HepG2 (cell line): ENCODE measurements at regions not wholly inside any gene's neighbourhood (a gene's known extent, or its start where the extent isn't known, plus 50 kb on each side); places are given as distances from the start of the nearest gene placed in this dataset.

Experiments
- AGO2 ChIP-seq: fragments of 200-400 bp; formaldehyde crosslinking; optimal IDR thresholded peaks from 2 replicates; pipeline ENCODE3; 2017; ENCODE audit warnings: mild to moderate bottlenecking, low read depth, low read length, moderate library complexity
- ATF7 ChIP-seq, 2 experiments: fragments of 450-650 bp in 1 of 2; sonication (generic) in 1 of 2; formaldehyde crosslinking in 1 of 2; IDR thresholded peaks; 2 replicates each; pipeline versions ENCODE4 v1.4.0 to v1.6.1; 2016 to 2020; ENCODE audit warnings: antibody characterized with exemption in 1 of 2, mild to moderate bottlenecking in 1 of 2, missing genetic modification reagents in 1 of 2
- CHD4 ChIP-seq: fragments of 200-600 bp; sonication (generic); IDR thresholded peaks from 2 replicates; pipeline ENCODE4 v1.7.0; 2017; ENCODE audit warnings: mild to moderate bottlenecking, low read length, borderline replicate concordance
- DNMT1 ChIP-seq: sonication (generic); formaldehyde crosslinking; IDR thresholded peaks from 2 replicates; pipeline ENCODE4 v1.5.1; 2020; ENCODE audit warnings: mild to moderate bottlenecking, missing genetic modification reagents
- GZF1 ChIP-seq: sonication (generic); formaldehyde crosslinking; IDR thresholded peaks from 2 replicates; pipeline ENCODE4 v1.5.1; 2020; ENCODE audit warnings: mild to moderate bottlenecking, missing genetic modification reagents
- HIVEP1 ChIP-seq: sonication (generic); formaldehyde crosslinking; IDR thresholded peaks from 2 replicates; pipeline ENCODE4 v1.4.0; 2020; ENCODE audit warnings: mild to moderate bottlenecking, missing genetic modification reagents
- IKZF5 ChIP-seq: IDR thresholded peaks from 2 replicates; pipeline ENCODE4 v1.6.1; 2018; ENCODE audit warnings: missing genetic modification reagents, mild to moderate bottlenecking, missing compliant biosample characterization
- KAT7 ChIP-seq: IDR thresholded peaks from 2 replicates; pipeline ENCODE4 v1.6.1; 2018; ENCODE audit warnings: borderline replicate concordance, missing compliant biosample characterization
- MXD3 ChIP-seq: IDR thresholded peaks from 2 replicates; pipeline ENCODE4 v1.6.1; 2016; ENCODE audit warnings: mild to moderate bottlenecking, missing biosample characterization, missing genetic modification reagents
- NCOA5 ChIP-seq: sonication (generic); formaldehyde crosslinking; IDR thresholded peaks from 2 replicates; pipeline ENCODE4 v1.4.0; 2020; ENCODE audit warnings: missing genetic modification reagents
- NFRKB ChIP-seq: fragments of 450-650 bp; IDR thresholded peaks from 2 replicates; pipeline ENCODE4 v1.6.1; 2017
- PHF21A ChIP-seq: sonication (generic); formaldehyde crosslinking; IDR thresholded peaks from 2 replicates; pipeline ENCODE4 v1.5.0; 2020; ENCODE audit warnings: mild to moderate bottlenecking, missing genetic modification reagents
- RXRB ChIP-seq: IDR thresholded peaks from 2 replicates; pipeline ENCODE4 v1.6.1; 2016; ENCODE audit warnings: borderline replicate concordance, missing genetic modification reagents, missing compliant biosample characterization
- SKIL ChIP-seq: sonication (generic); formaldehyde crosslinking; IDR thresholded peaks from 2 replicates; pipeline ENCODE4 v1.8.0; 2022; ENCODE audit warnings: missing genetic modification reagents, mild to moderate bottlenecking, moderate library complexity, borderline replicate concordance
- ZBTB14 ChIP-seq: sonication (generic); formaldehyde crosslinking; IDR thresholded peaks from 2 replicates; pipeline ENCODE4 v1.4.0; 2020; ENCODE audit warnings: missing genetic modification reagents
- ZNF556 ChIP-seq: sonication (generic); formaldehyde crosslinking; IDR thresholded peaks from 2 replicates; pipeline ENCODE4 v1.4.0; 2020; ENCODE audit warnings: mild to moderate bottlenecking, missing genetic modification reagents, borderline replicate concordance
- ZNF747 ChIP-seq: sonication (generic); formaldehyde crosslinking; IDR thresholded peaks from 2 replicates; pipeline ENCODE4 v1.8.1; 2023; ENCODE audit warnings: missing genetic modification reagents, mild to moderate bottlenecking, borderline replicate concordance
- ZNF792 ChIP-seq: IDR thresholded peaks from 2 replicates; pipeline ENCODE4 v1.6.1; 2016
- TF ChIP-seq, protein P1 (sequence below): sonication (generic); formaldehyde crosslinking; conservative IDR thresholded peaks from 2 replicates; pipeline ENCODE4 v1.8.0; 2022; ENCODE audit warnings: mild to moderate bottlenecking, moderate library complexity, missing genetic modification reagents
- TF ChIP-seq, protein P2 (sequence below): sonication (generic); formaldehyde crosslinking; IDR thresholded peaks from 2 replicates; pipeline ENCODE4 v1.5.0; 2020; ENCODE audit warnings: mild to moderate bottlenecking, missing genetic modification reagents, borderline replicate concordance

- TF ChIP-seq ATF7 (IDR thresholded peaks at IDR 0.05) (no peak), ATF7 (CRISPR knock-in tag; IDR thresholded peaks at IDR 0.05) (0 out of 2 replicates have a peak, but pooled peaks have one; percentile 44), IKZF5 (CRISPR knock-in tag) (peak; percentile 76; the same call in 1 of the 2 replicates), SKIL (CRISPR knock-in tag) (peak; percentile 26; the same call in 1 of the 2 replicates), NCOA5 (CRISPR knock-in tag) (peak; percentile 95; the same call in 1 of the 2 replicates), HIVEP1 (CRISPR knock-in tag) (peak; percentile 78), ZNF556 (CRISPR knock-in tag) (no peak), KAT7 (CRISPR knock-in tag) (peak; percentile 98), PHF21A (CRISPR knock-in tag) (peak; percentile 34; the same call in 1 of the 2 replicates), ZNF792 (no peak), ZBTB14 (CRISPR knock-in tag) (peak; percentile 38; the same call in 1 of the 2 replicates), GZF1 (CRISPR knock-in tag) (peak; percentile 74; the same call in 1 of the 2 replicates), CHD4 (no peak), ZNF747 (CRISPR knock-in tag) (peak; percentile 91), MXD3 (CRISPR knock-in tag) (peak; percentile 74; the same call in 1 of the 2 replicates), DNMT1 (no peak), AGO2 (peak; percentile 99), RXRB (CRISPR knock-in tag) (peak; percentile 86), NFRKB (no peak)
- TF ChIP-seq, protein P1, sequence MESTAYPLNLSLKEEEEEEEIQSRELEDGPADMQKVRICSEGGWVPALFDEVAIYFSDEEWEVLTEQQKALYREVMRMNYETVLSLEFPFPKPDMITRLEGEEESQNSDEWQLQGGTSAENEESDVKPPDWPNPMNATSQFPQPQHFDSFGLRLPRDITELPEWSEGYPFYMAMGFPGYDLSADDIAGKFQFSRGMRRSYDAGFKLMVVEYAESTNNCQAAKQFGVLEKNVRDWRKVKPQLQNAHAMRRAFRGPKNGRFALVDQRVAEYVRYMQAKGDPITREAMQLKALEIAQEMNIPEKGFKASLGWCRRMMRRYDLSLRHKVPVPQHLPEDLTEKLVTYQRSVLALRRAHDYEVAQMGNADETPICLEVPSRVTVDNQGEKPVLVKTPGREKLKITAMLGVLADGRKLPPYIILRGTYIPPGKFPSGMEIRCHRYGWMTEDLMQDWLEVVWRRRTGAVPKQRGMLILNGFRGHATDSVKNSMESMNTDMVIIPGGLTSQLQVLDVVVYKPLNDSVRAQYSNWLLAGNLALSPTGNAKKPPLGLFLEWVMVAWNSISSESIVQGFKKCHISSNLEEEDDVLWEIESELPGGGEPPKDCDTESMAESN (CRISPR knock-in tag): peak; percentile 68
- TF ChIP-seq, protein P2, sequence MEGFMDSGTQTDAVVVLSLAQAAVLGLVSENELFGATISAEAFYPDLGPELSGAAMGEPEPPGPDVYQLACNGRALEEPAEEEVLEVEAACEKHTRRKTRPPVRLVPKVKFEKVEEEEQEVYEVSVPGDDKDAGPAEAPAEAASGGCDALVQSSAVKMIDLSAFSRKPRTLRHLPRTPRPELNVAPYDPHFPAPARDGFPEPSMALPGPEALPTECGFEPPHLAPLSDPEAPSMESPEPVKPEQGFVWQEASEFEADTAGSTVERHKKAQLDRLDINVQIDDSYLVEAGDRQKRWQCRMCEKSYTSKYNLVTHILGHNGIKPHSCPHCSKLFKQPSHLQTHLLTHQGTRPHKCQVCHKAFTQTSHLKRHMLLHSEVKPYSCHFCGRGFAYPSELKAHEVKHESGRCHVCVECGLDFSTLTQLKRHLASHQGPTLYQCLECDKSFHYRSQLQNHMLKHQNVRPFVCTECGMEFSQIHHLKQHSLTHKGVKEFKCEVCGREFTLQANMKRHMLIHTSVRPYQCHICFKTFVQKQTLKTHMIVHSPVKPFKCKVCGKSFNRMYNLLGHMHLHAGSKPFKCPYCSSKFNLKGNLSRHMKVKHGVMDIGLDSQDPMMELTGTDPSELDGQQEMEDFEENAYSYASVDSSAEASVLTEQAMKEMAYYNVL: peak; percentile 61; the same call in 1 of the 2 replicates
Observed at GRCh38 chr6:26196846-26197635, 109.8 kb downstream of the HFE start (continued).
